ENCODE measurements at regions not wholly inside any gene's neighbourhood (a gene's known extent, or its start where the extent isn't known, plus 50 kb on each side); places are given as distances from the start of the nearest gene placed in this dataset.
A peak's percentile ranks its signal among the peaks of the same experiment; 100 is the strongest.

GRCh38 chr10:4243651-4244050 lies 458.6 kb upstream of the KLF6 start:
- H3K9me3 Mint-ChIP-seq (ENCODE audit: unreplicated experiment) = peaks cover 8% of the 10 kb centered on the region
- Histone ChIP-seq H3K4me1 (ENCODE audit: insufficient read depth, low read length) (peaks cover 53% of the 10 kb centered on the region), H3K27me3 (ENCODE audit: insufficient read depth, low read length) (no peaks in the 10 kb centered on the region), H3K9me3 (ENCODE audit: insufficient read depth, low read depth, low read length) (no peaks in the 10 kb centered on the region), H4K20me1 (ENCODE audit: insufficient read depth, low read length) (no peaks in the 10 kb centered on the region), H3K36me3 (ENCODE audit: insufficient read depth, low read length) (no peaks in the 10 kb centered on the region), H3K4me2 (ENCODE audit: low read length) (peak overlapping the region; percentile 86), H2AFZ (ENCODE audit: low read depth, low read length) (no peak overlapping the region), H3K9ac (ENCODE audit: low read length) (peak overlapping the region; percentile 98), H3K27ac (ENCODE audit: low read depth, low read length) (peak overlapping the region; percentile 100), H3K79me2 (ENCODE audit: insufficient read depth, low read length) (no peaks in the 10 kb centered on the region), H3K4me3 (ENCODE audit: insufficient read depth, low read depth, low read length) (peak overlapping the region; percentile 52)
- no peaks in the 10 kb centered on the region for H3K36me3 Mint-ChIP-seq (ENCODE audit: low read depth, unreplicated experiment)
- DNase-seq (ENCODE audit: low read depth) (peak; percentile 100), FAIRE-seq (peak; percentile 96)
- H3K4me1 Mint-ChIP-seq (ENCODE audit: low read depth, unreplicated experiment) = peaks cover 68% of the 10 kb centered on the region
- TF ChIP-seq EZH2 (IDR thresholded peaks at IDR 0.05; ENCODE audit: insufficient read depth, low read length) (no peak), CTCF (IDR thresholded peaks at IDR 0.05; ENCODE audit: insufficient read depth, low read depth, low read length) (no peak)
- peak overlapping the region; percentile 79 for H3K4me3 Mint-ChIP-seq (ENCODE audit: unreplicated experiment)
- no peaks in the 10 kb centered on the region for H3K27me3 Mint-ChIP-seq (ENCODE audit: low read depth, unreplicated experiment)
- peak overlapping the region; percentile 100 for H3K27ac Mint-ChIP-seq (ENCODE audit: unreplicated experiment)

- Histone ChIP-seq H3K36me3 (ENCODE audit: insufficient read depth, low read length) (no peaks in the 10 kb centered on the region), H3K4me3 (ENCODE audit: insufficient read depth, low read depth, low read length) (peak overlapping the region; percentile 52), H2AFZ (ENCODE audit: low read depth, low read length) (no peak overlapping the region), H3K9me3 (ENCODE audit: insufficient read depth, low read depth, low read length) (no peaks in the 10 kb centered on the region), H3K9ac (ENCODE audit: low read length) (peak overlapping the region; percentile 98), H4K20me1 (ENCODE audit: insufficient read depth, low read length) (no peaks in the 10 kb centered on the region), H3K79me2 (ENCODE audit: insufficient read depth, low read length) (no peaks in the 10 kb centered on the region), H3K4me2 (ENCODE audit: low read length) (peak overlapping the region; percentile 86), H3K27ac (ENCODE audit: low read depth, low read length) (peak overlapping the region; percentile 100), H3K27me3 (ENCODE audit: insufficient read depth, low read length) (no peaks in the 10 kb centered on the region), H3K4me1 (ENCODE audit: insufficient read depth, low read length) (peaks cover 53% of the 10 kb centered on the region)
- peaks cover 70% of the 10 kb centered on the region for H3K4me1 Mint-ChIP-seq (ENCODE audit: low read depth, unreplicated experiment)
- peaks cover 8% of the 10 kb centered on the region for H3K9me3 Mint-ChIP-seq (ENCODE audit: unreplicated experiment)
- DNase-seq (ENCODE audit: low read depth) = no peak
- TF ChIP-seq CTCF (IDR thresholded peaks at IDR 0.05; ENCODE audit: insufficient read depth, low read depth, low read length) (no peak), EZH2 (IDR thresholded peaks at IDR 0.05; ENCODE audit: insufficient read depth, low read length) (no peak)
- no peaks in the 10 kb centered on the region for H3K27me3 Mint-ChIP-seq (ENCODE audit: low read depth, unreplicated experiment)
- H3K27ac Mint-ChIP-seq (ENCODE audit: unreplicated experiment) = peak overlapping the region; percentile 100
- no peaks in the 10 kb centered on the region for H3K36me3 Mint-ChIP-seq (ENCODE audit: low read depth, unreplicated experiment)
- FAIRE-seq = peak; percentile 39
- H3K4me3 Mint-ChIP-seq (ENCODE audit: unreplicated experiment) = peak overlapping the region; percentile 79
These were observed 458.2 kb upstream of the KLF6 start for GRCh38 chr10:4243169-4243568.

GRCh38 chr10:4242561-4243035 lies 457.6 kb upstream of the KLF6 start:
- H3K4me3 ChIP-seq (ENCODE audit: insufficient read depth, low read depth, low read length) = peak overlapping the region; percentile 52
- FAIRE-seq = peak; percentile 73
- H3K36me3 ChIP-seq (ENCODE audit: insufficient read depth, low read length) = no peaks in the 10 kb centered on the region
- no peak for TF ChIP-seq CTCF (IDR thresholded peaks at IDR 0.05; ENCODE audit: insufficient read depth, low read depth, low read length)
- no peak for TF ChIP-seq EZH2 (IDR thresholded peaks at IDR 0.05; ENCODE audit: insufficient read depth, low read length)
- Mint-ChIP-seq H3K27ac (ENCODE audit: unreplicated experiment) (peak overlapping the region; percentile 100), H3K27me3 (ENCODE audit: low read depth, unreplicated experiment) (no peaks in the 10 kb centered on the region), H3K4me1 (ENCODE audit: low read depth, unreplicated experiment) (peaks cover 70% of the 10 kb centered on the region), H3K36me3 (ENCODE audit: low read depth, unreplicated experiment) (no peaks in the 10 kb centered on the region), H3K4me3 (ENCODE audit: unreplicated experiment) (peak overlapping the region; percentile 79), H3K9me3 (ENCODE audit: unreplicated experiment) (peaks cover 8% of the 10 kb centered on the region)
- peak overlapping the region; percentile 98 for H3K9ac ChIP-seq (ENCODE audit: low read length)
- no peaks in the 10 kb centered on the region for H4K20me1 ChIP-seq (ENCODE audit: insufficient read depth, low read length)
- peak overlapping the region; percentile 100 for H3K27ac ChIP-seq (ENCODE audit: low read depth, low read length)
- no peaks in the 10 kb centered on the region for H3K27me3 ChIP-seq (ENCODE audit: insufficient read depth, low read length)
- no peak overlapping the region for H2AFZ ChIP-seq (ENCODE audit: low read depth, low read length)
- peak; percentile 99 for DNase-seq (ENCODE audit: low read depth)
- H3K4me1 ChIP-seq (ENCODE audit: insufficient read depth, low read length) = peaks cover 52% of the 10 kb centered on the region
- H3K9me3 ChIP-seq (ENCODE audit: insufficient read depth, low read depth, low read length) = no peaks in the 10 kb centered on the region
- H3K79me2 ChIP-seq (ENCODE audit: insufficient read depth, low read length) = no peaks in the 10 kb centered on the region
- peak overlapping the region; percentile 86 for H3K4me2 ChIP-seq (ENCODE audit: low read length)
